ENCODE measurements at regions not wholly inside any gene's neighbourhood (a gene's known extent, or its start where the extent isn't known, plus 50 kb on each side); places are given as distances from the start of the nearest gene placed in this dataset.

- intact Hi-C loops (cut with DNase I): no loop called here
- 59 to 68% (median 62%) methylated on average over 9 of the region's 9 CpGs for whole genome bisulfite sequencing, 4 donors
- no peak for TF ChIP-seq CTCF (IDR thresholded peaks at IDR 0.05)
- no peak for TF ChIP-seq POLR2A (IDR thresholded peaks at IDR 0.05)
These were observed 278.0 kb downstream of the ZSWIM6 start for GRCh38 chr5:61609840-61610677.

DNA sequence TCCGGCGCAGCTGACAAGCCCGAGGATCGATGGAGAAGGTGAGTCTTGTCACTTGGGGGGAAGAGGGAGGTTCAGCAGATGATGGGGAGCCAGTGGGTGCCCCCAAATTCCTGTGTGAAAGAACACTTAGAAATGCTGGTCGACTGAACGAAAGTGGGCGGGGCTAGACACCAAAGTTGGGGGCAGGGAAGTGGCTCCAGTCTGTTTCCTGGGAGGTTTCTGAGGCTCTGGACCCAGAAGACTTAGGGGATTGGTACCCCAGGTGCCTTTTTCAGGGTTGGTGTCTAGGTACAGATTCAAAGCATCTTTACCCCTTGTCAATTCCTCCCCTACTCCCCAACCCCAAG is 278.6 kb downstream of the ZSWIM6 start:
- 66 to 75% (median 70%) methylated on average over 7 of the region's 7 CpGs for WGBS, 4 donors
- intact Hi-C loops (cut with DNase I): no loop called here
- no peaks in the 10 kb centered on the region for H3K36me3 ChIP-seq
- no peaks in the 10 kb centered on the region for H3K9me3 ChIP-seq
- no peak overlapping the region for H3K4me3 ChIP-seq
- ATAC-seq (no peak), DNase-seq (no peak)
- H3K27me3 ChIP-seq: no peaks in the 10 kb centered on the region
- H3K27ac ChIP-seq: no peak overlapping the region
- H3K4me1 ChIP-seq: peaks cover 0 to 3% (median 0%) of the 10 kb centered on the region in 12 donors
- TF ChIP-seq POLR2A (IDR thresholded peaks at IDR 0.05) (no peak), CTCF (IDR thresholded peaks at IDR 0.05) (no peak)

More at GRCh38 chr5:61609840-61610677, 278.0 kb downstream of the ZSWIM6 start:
- Histone ChIP-seq H3K27me3 (no peaks in the 10 kb centered on the region), H3K4me1 (peaks cover 0 to 3% (median 0%) of the 10 kb centered on the region in 12 donors), H3K9me3 (no peaks in the 10 kb centered on the region), H3K4me3 (no peak overlapping the region), H3K36me3 (no peaks in the 10 kb centered on the region), H3K27ac (no peak overlapping the region)
- no peak for DNase-seq
- ATAC-seq: no peak

GRCh38 chr5:61612431-61612830 is 280.4 kb downstream of the ZSWIM6 start:
- intact Hi-C loops (cut with DNase I): no loop called here
- peaks cover 0 to 3% (median 0%) of the 10 kb centered on the region in 12 donors for H3K4me1 ChIP-seq
- TF ChIP-seq POLR2A (IDR thresholded peaks at IDR 0.05) (no peak), CTCF (IDR thresholded peaks at IDR 0.05) (no peak)
- ATAC-seq: no peak
- WGBS, 4 donors: 71 to 74% (median 73%) methylated on average over 8 of the region's 8 CpGs
- no peaks in the 10 kb centered on the region for H3K36me3 ChIP-seq
- no peak overlapping the region for H3K4me3 ChIP-seq
- DNase-seq: no peak
- H3K9me3 ChIP-seq: no peaks in the 10 kb centered on the region
- no peak overlapping the region for H3K27ac ChIP-seq
- H3K27me3 ChIP-seq: no peaks in the 10 kb centered on the region

GRCh38 chr5:61613679-61614078 is 281.6 kb downstream of the ZSWIM6 start:
- WGBS, 4 donors: 91 to 98% (median 94%) methylated on average over 6 of the region's 6 CpGs
- intact Hi-C loops (cut with DNase I): no loop called here
- TF ChIP-seq POLR2A (IDR thresholded peaks at IDR 0.05) (no peak), CTCF (IDR thresholded peaks at IDR 0.05) (no peak)

More at GRCh38 chr5:61613679-61614078, 281.6 kb downstream of the ZSWIM6 start:
- Histone ChIP-seq H3K4me1 (peaks cover 0 to 3% (median 0%) of the 10 kb centered on the region in 12 donors), H3K27ac (no peak overlapping the region), H3K27me3 (no peaks in the 10 kb centered on the region), H3K9me3 (no peaks in the 10 kb centered on the region), H3K4me3 (no peak overlapping the region), H3K36me3 (no peaks in the 10 kb centered on the region)
- DNase-seq (no peak), ATAC-seq (no peak)
